ENCODE measurements at regions not wholly inside any gene's neighbourhood (a gene's known extent, or its start where the extent isn't known, plus 50 kb on each side); places are given as distances from the start of the nearest gene placed in this dataset.

GRCh38 chr22:44423556-44424358 lies 74.3 kb downstream of the RTL6 start:
- DNase-seq: no peak

GRCh38 chr22:44422746-44423380 lies 75.2 kb downstream of the RTL6 start:
- no peak for DNase-seq

- DNase-seq: no peak
Measured at GRCh38 chr22:44419429-44419828, 78.6 kb downstream of the RTL6 start.

- DNase-seq: no peak
Measured at GRCh38 chr22:44413211-44413610, 84.8 kb downstream of the RTL6 start.

- DNase-seq: no peak
Measured at GRCh38 chr22:44412136-44412731, 85.8 kb downstream of the RTL6 start.

- no peak for DNase-seq
Measured at GRCh38 chr22:44411226-44412135, 86.6 kb downstream of the RTL6 start.

GRCh38 chr22:44410451-44410991 lies 87.5 kb downstream of the RTL6 start:
- no peak for DNase-seq

GRCh38 chr22:44409974-44410316 lies 88.1 kb downstream of the RTL6 start:
- DNase-seq: no peak

- no peak for DNase-seq
Measured at GRCh38 chr22:44409211-44409973, 88.6 kb downstream of the RTL6 start.

- DNase-seq: no peak
Measured at GRCh38 chr22:44408829-44409192, 89.2 kb downstream of the RTL6 start.

- DNase-seq: no peak
Measured at GRCh38 chr22:44407987-44408828, 89.8 kb downstream of the RTL6 start.

GRCh38 chr22:44407171-44407986 lies 90.7 kb downstream of the RTL6 start:
- no peak for DNase-seq

- DNase-seq: no peak
Measured at GRCh38 chr22:44406341-44407170, 91.5 kb downstream of the RTL6 start.

- DNase-seq: no peak
Measured at GRCh38 chr22:44405661-44406060, 92.4 kb downstream of the RTL6 start.

GRCh38 chr22:44404341-44405020 lies 91.7 kb upstream of the SHISAL1 start:
- DNase-seq: no peak

GRCh38 chr22:44403602-44404329 lies 91.0 kb upstream of the SHISAL1 start:
- DNase-seq: no peak

- DNase-seq: no peak
Measured at GRCh38 chr22:44403166-44403565, 90.4 kb upstream of the SHISAL1 start.

Data from NCI-H1105 (cell line).